Caki2 (cell line): ENCODE measurements at regions not wholly inside any gene's neighbourhood (a gene's known extent, or its start where the extent isn't known, plus 50 kb on each side); places are given as distances from the start of the nearest gene placed in this dataset.
"Not testable (repeated sequence)": the region's sequence is repeated elsewhere in the genome, so short reads cannot be mapped to it uniquely, and the experiment has no call there.

Source experiments
- DNase-seq: peaks from one replicate; pipeline ENCODE4 v3.0.0-alpha.2; 2015; ENCODE audit warnings: low read depth
- in situ Hi-C: cut with HindIII; loops from 2 replicates; pipeline ENCODE4 v1.10.0; 2016; ENCODE audit warnings: low sequenced_read_pairs, low pct_unique_long_range_greater_than_20kb, mixed read lengths

DNA sequence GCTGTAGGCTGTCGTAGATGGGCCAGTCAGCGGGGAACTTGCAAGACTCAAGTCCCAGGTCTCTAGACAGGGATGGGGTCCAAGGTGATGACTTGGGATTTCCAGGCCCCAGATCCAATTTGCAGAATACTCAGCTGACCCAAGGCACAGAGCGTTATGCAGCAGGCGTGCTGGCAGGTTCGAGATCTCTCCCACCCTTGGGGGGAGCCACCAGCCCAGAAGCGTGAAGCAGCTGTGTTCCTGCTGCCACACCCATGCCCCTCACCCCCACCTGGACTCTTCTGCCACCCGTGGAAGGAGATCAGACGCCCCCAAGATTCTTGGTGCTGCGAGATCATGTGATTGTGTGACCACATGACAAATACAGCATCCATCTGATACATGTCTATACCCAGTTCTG lies 142.6 kb downstream of the BRD1 start:
- DNase-seq = no peak
- in situ Hi-C loops = no loop called here

DNA sequence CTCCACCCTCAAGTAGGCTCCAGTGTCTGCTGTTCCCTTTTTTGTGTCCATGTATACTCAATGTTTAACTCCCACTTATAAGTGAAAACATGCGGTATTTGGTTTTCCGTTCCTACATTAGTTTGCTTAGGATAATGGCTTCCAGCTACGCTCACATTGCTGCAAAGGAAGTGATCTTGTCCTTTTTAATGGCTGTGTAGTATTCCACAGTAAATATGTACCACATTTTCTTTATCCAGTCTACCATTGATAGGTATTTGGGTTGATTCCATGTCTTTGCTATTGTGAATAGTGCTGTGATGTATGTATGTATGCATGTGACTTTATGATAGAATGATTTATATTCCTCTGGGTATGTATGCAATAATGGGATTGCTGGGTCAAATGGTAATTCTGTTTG lies 144.6 kb downstream of the BRD1 start:
- no peak for DNase-seq
- in situ Hi-C loops = no loop called here

DNA sequence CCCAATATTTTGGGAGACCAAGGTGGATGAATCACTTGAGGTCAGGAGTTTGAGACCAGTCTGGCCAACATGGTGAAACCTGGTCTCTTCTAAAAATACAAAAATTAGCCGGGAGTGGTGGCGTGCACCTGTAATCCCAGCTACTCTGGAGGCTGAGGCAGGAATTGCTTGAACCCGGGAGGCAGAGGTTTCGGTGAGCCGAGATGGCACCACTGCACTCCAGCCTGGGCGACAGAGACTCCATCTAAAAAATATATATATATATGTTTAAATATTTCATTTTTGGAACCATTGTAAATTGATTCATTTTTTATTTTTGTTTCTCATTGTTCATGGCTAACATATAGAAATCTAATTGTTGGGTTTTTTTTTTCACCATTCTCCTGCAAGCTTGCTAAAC lies 146.9 kb downstream of the BRD1 start:
- DNase-seq, in situ Hi-C loops: not testable (repeated sequence)

DNA sequence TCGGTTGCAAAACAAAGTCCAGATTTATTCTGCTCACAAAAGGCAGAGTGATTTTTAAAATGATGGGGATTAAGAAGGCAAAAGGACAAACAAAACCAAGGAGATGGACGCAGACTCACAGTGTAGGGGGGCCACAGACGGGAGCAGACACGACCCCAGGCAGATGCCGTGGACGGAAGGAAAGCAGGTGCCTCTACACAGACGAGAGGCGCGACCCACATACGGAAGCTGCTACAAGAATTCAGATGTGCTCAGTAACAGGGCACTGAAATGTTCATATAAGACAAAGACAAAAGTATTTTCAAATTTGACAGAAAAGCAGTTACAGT lies 148.9 kb downstream of the BRD1 start:
- in situ Hi-C loops = no loop called here
- DNase-seq = no peak

DNA sequence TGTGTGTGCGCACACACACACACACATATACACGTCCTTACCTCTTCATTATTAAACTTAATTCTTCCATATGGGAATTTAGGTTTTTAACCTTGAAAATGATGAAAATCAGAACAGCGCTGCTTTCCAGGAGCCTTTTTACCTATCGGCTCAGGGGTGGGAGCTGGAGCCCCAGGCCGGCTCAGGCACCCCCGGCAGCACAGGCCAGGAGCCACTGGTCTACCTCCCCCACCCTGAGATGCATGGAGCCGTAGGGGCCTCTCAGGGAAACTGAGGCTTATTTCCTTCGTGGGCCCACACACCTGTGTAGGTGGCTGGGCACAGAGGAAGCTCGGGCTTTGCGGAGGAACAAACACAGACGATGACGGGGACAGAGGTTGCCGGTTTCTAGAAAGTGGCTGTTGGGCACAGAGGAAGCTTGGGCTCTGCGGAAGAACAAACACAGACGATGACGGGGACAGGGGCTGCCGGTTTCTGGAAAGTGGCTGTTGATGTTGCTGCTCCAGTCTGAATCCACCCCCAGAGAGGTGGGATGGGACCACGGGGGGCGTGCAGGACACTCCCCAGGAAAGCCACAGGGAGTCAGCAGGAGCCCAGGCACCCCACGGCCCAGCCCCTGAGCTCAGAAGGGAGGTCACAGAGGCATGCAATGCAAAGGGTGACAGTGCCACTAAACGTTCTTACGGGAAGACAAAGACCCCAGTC lies 149.4 kb downstream of the BRD1 start:
- in situ Hi-C loops = no loop called here
- no peak for DNase-seq

DNA sequence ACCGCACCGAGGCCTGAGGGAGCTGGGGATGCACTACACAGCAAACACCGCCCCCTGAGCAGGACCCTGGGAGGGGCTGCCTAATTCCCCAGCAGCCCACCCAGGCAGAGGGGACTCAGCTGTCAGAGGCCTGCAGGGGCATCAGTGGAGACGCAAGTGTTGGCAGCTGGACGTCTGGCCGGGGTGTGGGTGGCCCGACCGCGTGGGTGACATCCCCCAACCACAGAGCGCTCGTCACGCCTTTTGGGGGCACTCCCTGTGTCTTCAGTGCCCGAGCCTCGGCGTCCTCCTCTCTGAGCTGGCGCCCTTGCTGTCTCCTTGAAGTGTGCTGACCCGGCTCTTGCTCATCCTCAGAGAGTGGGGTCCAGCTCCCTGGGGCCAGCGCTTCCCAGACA lies 150.2 kb downstream of the BRD1 start:
- DNase-seq = no peak
- in situ Hi-C loops = no loop called here

DNA sequence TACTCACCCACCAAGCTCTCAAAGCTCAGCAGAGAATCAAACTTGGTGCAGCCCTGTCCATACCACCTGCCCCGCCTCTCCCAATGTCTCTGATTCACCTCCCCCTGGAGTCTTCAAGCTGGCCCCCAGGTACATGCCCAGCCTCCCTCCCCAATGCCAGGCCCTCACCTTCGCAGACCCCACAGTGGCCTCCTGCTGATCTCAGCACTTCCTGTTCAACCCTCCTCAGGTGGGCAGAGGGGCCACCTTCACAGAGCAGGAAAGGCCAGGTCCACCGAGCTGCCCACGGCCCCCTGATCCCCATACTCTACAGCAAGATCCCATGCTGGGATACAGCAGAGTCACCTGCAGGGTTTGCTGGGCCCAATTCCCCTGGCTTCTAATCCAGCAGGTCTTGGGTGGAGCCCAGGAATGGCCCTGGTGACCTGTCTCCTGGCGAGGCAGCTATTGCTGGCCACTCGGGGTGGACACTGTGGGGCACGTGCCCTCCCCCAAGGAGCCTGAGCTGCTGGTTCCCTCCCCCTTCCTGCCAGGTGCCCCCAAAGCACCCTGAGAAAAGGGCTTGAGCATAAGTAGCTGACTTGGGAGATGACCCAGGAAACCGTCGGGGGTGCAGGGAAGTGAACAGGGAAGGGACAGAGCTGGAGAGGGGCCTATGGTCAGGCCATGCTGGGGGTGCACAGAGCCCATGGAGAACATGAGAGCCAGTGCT lies 150.7 kb downstream of the BRD1 start:
- DNase-seq = no peak
- in situ Hi-C loops = no loop called here

DNA sequence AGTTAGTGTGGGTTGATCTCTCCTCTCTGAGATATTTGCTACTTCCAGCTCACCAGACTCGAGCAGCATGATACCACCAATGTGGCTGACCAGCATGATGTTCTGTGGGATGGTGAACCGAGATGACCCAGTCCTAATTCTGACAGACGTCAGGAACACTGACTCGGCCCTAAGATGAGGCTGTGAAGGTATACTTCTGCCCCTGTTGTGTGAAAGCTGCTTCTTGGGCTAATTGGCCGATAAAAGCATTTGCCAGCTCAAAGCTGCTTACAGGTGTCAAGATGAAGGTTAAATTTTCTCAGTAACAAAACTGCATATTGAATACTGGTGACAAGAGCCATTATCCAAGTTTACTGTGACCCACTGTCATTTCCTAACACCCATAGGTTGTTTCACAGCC lies 151.4 kb downstream of the BRD1 start:
- in situ Hi-C loops = no loop called here
- DNase-seq = no peak

DNA sequence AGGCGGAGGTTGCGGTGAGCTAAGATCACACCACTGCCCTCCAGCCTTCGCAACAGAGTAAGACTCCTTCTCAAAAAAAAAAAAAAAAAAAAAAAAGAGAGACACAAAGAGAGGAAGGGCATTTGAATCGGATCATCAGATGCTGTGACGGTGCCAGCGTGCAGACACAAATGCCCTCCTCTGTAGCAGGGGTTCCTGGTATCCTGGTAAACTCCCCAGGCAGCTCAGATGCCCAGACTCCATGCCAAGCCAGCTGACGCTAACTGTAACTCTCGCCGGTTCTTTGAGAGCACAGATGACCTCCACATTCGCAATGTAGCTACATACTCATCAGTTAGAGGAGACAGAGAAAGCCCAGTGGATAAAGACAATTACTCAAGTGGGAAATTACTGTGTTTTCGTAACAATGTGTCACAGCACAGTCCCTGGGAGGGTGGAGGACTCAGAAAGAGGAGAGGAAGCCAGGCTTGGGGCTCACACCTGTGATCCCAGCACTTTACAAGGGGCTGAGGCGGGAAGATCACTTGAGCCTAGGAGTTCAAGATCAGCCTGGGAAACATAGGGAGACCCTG lies 153.1 kb downstream of the BRD1 start:
- no peak for DNase-seq
- in situ Hi-C loops = no loop called here

DNA sequence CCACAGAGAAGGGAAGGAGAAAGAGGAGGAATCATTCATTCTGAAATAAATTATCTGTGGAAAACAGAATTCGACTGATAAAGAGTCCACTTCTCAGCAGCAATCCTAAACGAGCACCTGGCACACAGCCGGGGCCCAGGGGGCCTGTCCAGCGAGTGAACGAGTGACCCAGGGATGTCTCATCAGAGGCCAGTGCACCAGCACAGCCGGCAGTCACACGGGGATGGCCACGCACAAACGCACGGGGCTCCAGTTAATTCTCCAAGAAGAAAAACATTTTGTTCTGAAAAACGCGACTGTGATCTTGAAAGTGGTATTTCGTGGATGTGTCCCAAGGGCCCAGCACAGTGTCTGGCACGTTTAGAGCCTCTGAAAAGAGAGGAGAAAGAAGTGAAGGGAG lies 154.6 kb downstream of the BRD1 start:
- DNase-seq = no peak
- in situ Hi-C loops = no loop called here

DNA sequence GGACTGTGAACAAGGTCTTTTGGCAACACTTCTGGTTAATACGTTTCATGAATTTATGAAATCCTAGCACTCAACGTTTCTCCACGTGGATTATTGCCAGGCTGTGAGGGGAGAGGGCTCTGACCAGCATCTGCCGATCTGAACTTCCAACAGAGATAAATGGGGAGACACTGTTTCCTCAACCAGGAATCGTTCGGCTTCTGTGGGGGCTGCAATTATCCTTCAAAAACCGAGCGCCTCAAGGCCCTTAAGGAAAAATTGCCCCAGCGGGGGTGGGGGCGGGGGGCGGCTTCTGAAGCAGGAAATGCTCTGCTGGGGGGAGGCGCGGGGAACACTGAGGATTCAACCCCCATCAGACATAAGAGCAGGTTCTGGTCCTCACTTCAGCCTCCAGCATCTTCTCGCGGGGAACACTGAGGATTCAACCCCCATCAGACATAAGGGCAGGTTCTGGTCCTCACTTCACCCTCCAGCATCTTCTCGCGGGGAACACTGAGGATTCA lies 155.6 kb downstream of the BRD1 start:
- no peak for DNase-seq
- in situ Hi-C loops = no loop called here

DNA sequence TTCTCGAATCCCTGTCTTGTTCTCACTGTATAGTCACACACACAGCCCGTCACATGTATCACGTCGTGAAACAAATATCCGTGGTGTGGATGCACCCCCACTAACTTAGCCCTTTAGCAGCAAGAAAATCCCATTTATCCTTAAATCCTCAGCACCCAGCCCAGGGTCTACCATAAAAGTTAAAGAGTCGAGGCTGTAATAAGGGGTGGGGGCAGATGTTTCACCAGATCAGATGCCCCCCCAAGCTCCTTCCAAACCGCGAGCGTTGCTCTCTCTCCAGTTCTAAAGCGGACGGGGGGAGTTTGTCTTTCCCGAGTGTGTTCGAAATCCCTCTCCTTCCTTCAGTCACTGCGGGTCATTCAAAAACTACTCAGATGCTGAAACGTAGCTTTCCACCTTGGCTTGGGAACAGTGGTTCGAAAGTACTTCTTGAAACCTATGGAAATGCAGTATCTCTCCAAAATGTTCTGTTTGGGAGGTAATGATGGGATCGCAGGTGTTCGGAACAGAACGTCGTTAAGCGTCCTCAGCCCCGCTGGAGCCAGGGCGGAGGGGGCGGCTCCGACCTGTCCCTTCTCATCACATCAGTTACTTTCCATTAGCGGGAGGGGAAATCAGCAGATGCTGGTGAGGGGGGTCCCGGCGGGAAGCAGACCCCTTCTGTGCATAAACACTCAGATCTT lies 156.2 kb downstream of the BRD1 start:
- DNase-seq = no peak
- in situ Hi-C loops = no loop called here

DNA sequence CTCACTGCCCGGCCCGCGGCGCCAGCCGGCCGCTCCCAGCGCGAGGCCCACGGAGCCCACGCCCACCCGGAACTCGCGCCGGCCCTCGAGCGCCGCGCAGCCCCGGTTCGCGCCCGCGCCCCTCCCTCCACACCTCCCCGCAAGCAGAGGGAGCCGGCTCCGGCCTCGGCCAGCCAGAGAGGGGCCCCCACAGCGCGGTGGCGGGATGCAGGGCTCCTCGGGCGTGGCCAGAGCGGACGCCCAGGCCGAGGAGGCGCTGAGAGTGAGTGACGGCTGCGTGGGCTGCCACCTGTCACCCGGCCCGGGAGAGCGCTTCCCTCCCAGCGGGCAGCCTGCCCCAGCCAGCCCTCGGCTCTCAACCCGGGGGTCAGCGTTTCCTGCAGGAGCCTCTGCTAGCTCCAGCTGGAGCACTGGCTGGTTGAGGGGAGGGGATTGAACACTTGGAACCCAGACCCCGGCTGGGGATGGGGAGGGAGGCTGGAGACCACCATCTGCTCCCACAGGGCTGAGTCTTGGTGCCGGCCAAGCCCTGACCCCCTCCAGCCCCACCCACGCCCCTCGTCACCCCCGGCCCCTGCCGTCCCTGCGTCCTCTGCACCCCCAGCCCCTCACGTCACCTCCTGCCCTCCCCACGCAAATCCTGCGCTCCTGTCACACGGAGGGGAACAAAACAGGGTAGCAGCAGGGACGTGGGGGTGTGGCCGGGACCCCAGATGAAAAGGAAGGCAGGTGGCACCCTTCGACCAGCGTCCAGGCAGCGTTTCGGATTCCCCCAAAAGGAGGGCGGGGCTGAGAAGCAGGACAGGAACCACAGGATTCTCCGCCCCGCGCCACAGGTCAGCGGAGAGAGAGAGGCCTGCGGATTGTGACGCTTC lies 157.0 kb downstream of the BRD1 start:
- in situ Hi-C loops = no loop called here
- DNase-seq = no peak

DNA sequence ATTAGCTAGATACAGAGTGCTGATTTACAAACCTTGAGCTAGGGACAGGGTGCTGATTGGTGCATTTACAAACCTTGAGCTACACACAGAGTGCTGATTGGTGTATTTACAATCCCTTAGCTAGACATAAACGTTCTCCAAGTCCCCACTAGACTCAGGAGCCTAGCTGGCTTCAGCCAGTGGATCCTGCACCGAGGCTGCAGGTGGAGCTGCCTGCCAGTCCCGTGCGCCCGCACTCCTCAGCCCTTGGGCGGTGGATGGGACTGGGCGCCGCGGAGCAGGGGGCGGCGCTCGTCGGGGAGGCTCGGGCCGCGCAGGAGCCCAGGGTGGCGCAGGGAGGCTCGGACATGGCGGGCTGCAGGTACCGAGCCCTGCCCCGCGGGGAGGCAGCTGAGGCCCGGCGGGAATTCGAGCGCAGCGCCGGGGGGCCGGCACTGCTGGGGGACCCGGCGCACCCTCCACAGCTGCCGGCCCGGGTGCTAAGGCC lies 157.7 kb downstream of the BRD1 start:
- in situ Hi-C loops = not testable (repeated sequence)

DNA sequence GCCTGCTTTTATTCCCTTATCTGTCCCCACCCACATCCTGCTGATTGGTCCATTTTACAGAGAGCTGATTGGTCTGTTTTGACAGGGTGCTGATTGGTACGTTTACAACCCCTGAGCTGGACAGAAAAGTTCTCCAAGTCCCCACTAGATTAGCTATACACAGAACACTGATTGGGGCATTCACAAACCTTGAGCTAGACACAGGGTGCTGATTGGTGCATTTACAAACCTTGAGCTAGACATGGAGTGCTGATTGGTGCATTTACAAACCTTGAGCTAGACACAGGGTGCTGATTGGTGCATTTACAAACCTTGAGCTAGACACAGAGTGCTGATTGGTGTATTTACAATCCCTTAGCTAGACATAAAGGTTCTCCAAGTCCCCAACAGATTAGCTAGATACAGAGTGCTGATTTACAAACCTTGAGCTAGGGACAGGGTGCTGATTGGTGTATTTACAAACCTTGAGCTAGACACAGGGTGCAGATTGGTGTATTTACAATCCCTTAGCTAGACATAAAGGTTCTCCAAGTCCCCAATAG lies 158.2 kb downstream of the BRD1 start:
- in situ Hi-C loops, DNase-seq: not testable (repeated sequence)

More for the DNA sequence above, 157.7 kb downstream of the BRD1 start:
- DNase-seq = not testable (repeated sequence)

DNA sequence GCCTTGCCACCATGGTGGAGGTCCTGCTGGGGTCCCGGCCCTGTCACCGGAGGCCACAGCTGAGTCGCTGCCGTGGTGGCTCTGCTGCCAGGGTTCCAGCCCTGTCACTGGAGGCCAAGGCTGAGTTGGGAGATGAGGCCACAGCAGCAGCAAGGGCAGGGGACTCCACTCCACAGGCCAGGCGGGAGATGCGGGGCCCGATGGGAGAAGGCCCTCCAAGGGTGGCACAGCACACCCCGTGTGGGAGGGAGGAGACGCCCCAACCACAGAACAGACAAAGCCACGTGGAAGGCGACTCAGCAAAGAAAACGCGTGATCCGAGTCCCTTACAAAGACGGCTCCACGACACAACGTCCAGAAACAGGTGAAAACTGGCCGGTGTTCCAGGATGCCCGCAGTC lies 159.3 kb downstream of the BRD1 start:
- in situ Hi-C loops = no loop called here
- DNase-seq = no peak

DNA sequence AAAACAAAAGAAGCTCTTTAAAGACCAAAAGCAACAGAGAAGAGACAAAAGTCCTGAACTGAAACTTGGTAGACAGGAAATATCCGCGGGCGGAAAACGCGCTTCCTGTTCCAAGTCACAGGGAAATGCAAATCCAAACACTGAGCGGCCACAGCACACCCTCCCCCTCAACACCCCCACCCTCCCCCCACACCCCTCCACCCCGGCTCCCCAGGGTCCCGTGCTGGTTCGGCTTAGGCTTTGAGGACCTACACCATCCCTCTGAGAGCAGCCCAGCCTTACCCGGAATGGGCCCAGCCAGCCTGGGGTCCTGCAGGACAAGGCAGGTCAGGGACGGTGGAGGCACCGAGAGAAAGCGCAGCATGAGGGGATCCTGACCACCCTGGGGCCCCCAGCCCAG lies 160.4 kb downstream of the BRD1 start:
- DNase-seq = no peak
- in situ Hi-C loops = no loop called here
